ENCODE measurements at regions not wholly inside any gene's neighbourhood (a gene's known extent, or its start where the extent isn't known, plus 50 kb on each side); places are given as distances from the start of the nearest gene placed in this dataset.

DNA sequence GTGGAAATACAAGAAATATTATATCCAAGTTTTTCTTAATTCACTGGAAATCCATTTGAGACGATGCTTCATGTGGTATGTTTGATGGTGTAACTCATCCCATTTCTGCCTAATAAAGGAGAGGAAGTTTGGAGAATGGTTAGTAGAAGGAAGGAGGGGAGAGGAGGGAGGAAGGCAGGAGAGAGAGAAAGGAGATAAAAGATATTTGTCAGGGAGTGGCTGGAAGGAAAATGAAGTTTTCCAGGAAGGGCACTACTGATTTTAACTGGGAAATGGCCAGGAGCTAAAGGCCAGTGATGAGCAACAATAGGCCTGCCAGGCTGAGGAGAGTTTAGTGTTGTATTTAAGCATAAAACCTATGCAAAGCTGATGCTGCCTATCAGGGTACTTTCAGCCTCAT lies 182.0 kb downstream of the STK31 start:
- TF ChIP-seq, protein P1, sequence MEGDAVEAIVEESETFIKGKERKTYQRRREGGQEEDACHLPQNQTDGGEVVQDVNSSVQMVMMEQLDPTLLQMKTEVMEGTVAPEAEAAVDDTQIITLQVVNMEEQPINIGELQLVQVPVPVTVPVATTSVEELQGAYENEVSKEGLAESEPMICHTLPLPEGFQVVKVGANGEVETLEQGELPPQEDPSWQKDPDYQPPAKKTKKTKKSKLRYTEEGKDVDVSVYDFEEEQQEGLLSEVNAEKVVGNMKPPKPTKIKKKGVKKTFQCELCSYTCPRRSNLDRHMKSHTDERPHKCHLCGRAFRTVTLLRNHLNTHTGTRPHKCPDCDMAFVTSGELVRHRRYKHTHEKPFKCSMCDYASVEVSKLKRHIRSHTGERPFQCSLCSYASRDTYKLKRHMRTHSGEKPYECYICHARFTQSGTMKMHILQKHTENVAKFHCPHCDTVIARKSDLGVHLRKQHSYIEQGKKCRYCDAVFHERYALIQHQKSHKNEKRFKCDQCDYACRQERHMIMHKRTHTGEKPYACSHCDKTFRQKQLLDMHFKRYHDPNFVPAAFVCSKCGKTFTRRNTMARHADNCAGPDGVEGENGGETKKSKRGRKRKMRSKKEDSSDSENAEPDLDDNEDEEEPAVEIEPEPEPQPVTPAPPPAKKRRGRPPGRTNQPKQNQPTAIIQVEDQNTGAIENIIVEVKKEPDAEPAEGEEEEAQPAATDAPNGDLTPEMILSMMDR (IDR thresholded peaks at IDR 0.05): no peak
- TF ChIP-seq POLR2A (IDR thresholded peaks at IDR 0.05): no peak
